GM18520 (cell line): ENCODE measurements at regions not wholly inside any gene's neighbourhood (a gene's known extent, or its start where the extent isn't known, plus 50 kb on each side); places are given as distances from the start of the nearest gene placed in this dataset.

ENCODE experiments used
- ATAC-seq: cut with Tn5 transposase; IDR thresholded peaks from one replicate; pipeline ENCODE4 v1.9.1; 2021; ENCODE audit not compliant: unreplicated experiment

GRCh38 chr16:65213866-65214595, 92.2 kb upstream of the CDH11 start:
- no peak for ATAC-seq

DNA sequence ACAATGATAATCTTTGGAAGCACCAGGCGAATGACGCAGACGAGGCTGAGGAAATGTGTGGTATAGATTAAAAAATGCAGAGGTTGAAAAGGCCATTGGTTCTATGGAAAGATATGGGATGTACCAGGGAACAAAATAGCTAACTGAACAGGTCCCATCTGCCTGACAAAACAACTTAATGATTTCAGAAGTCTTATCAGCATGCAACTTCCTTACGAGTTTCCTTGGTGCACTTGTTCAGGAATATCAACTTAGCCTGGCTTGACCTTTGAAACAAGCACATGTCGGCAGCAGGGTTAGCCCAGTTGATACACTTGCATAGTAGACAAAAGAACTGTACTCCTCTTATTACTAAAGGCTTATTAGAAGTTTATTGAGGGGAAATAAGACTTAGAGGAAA, 90.9 kb upstream of the CDH11 start:
- ATAC-seq = no peak

DNA sequence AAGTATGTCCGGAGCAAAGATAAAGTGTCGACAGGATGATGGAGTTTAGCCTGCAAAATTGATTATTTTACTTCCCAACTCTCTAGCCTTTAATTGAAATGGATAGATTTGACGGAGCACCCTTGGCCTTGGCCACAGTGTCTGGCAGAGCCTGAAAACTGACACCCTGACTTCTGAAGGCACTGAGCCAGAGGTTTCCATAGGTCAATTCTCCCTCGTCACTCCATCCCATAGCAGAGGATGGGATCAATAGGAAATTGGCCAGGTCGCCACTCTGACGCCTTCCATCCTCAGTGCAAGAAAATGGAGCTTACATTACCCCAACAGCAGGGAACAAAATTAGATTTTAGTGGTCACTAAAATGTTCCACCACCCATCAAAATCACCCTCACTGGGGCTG, 90.4 kb upstream of the CDH11 start:
- ATAC-seq = no peak

GRCh38 chr16:65202461-65202860, 80.6 kb upstream of the CDH11 start:
- ATAC-seq = no peak

GRCh38 chr16:65201511-65201910, 79.6 kb upstream of the CDH11 start:
- ATAC-seq = no peak

DNA sequence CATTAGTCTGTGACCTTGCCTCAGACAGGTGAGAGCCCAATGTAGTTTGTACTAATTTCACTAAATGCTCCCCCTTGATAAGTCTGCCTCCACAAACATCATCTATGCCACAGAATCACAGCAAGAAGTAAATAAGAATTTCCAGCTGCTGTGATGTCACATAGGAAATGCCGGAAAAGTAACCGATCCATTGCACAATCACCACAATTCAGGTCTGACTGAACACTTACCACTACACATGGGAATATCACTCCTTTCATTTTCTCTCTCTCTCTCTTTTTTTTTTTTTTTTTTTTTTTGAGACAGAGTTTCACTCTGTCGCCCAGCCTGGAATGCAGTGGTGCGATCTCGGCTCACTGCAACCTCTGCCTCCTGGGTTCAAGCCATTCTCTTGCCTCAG, 79.0 kb upstream of the CDH11 start:
- no peak for ATAC-seq

DNA sequence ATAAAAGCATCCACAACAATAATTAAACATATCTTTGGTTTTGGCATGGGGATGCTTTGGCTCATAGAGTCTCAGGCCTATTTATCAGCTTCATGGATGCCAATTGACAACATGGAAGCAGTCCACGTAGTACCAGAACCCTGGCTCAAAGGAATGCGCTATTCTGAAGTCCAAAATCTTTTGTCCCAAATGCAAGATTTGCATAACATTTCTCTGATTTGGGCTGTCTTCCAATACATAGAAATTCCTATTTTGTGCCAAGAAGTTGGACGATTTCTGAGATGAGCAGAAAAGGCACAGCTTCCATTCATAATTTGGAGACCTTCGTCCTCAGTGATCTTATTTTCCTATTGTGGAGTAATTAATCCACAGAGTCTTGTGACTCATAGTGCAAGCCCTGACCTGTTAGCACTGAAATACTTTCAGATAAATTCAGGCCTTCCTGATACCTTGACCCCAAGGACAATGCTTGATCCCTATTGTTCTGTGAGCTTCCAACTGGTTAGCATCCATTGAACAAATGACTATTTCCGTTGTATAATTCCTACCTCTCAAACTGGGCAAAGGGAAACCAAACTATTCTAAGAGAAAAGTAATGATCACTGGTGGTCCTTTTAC, 78.4 kb upstream of the CDH11 start:
- ATAC-seq = no peak

DNA sequence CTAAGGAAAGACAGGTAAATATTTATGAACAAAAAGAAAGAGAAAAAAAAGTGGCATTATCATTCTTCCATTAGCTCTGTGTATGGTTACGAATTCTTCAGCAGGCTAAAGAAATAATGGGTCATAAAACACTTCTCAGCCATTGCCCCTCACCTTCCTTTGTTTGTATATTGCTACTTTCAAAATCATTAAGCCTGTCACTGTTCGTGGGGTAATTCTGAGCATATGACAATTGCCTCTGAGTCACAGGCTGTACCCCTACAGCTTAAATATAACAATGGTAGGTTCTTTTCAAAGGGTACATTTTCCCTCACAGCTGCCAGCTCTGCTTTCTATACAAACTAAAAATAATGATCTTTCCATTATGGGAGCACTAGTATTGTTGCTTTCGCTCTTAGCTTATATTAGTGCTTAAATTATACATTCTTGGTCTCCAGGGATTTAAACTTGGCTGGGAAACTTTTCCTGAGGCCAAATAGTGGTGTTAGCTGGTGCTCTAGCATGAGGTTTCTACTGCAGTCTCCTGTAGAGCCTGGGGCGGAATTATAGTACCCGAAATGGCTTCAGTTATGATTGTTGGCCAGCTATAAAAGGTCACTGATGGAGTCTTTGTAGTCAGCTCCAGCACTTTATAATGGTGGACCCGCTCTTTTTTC, 74.7 kb upstream of the CDH11 start:
- ATAC-seq = no peak

- no peak for ATAC-seq
Measured at GRCh38 chr16:65195998-65196397, 74.1 kb upstream of the CDH11 start.

GRCh38 chr16:65185241-65185778, 63.4 kb upstream of the CDH11 start:
- ATAC-seq = no peak

- ATAC-seq = no peak
Measured at GRCh38 chr16:65181071-65181561, 59.3 kb upstream of the CDH11 start.

DNA sequence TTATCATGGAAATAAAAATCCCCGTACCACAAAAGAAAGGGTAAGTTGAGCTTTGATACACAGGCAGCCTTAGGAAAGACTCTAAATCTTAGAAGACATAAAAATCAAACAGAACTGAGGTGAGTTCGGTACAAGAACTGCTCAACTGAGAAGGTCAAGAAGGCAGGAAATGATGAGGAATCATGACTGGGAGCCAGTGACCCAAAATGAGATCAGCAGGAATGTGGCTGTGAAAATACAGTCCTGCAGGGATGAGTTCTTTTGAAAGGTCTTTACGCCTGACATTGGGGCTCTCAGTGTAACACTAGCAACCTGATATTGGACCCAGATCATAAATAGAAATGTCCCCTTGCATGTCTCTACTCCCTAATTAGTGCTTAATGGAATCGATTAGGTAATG, 56.3 kb upstream of the CDH11 start:
- ATAC-seq = no peak

- no peak for ATAC-seq
Measured at GRCh38 chr16:65176603-65177002, 54.7 kb upstream of the CDH11 start.

DNA sequence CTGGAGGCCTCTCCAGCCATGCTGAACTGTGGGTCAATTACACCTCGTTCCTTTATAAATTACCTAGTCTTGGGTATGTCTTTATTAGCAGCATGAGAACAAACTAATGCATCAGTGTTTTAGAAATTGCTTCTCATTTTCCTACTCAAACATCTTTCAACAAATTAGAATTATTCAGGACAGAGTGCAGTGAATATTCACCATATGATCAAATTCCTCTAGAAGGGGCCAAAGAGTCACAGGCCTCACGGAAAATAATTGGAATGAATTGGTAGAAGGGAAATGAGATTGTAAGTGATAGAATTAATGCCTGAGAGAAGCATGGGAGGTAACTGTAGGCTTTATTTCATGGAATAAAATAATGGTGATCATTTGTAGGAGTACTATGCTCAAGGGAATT, 50.5 kb upstream of the CDH11 start:
- no peak for ATAC-seq
